Astrocyte (in vitro differentiated cells and primary cell): ENCODE measurements at regions not wholly inside any gene's neighbourhood (a gene's known extent, or its start where the extent isn't known, plus 50 kb on each side); places are given as distances from the start of the nearest gene placed in this dataset.

Experiments
- DNase-seq: peaks from one replicate; pipeline ENCODE4 v3.0.0-alpha.2; 2010; ENCODE audit warnings: low read depth
- FAIRE-seq: peaks from 2 replicates; lab custom pipeline; 2011; peaks lifted over from hg19 to GRCh38; lab: Jason Lieb, UNC
- H2AFZ ChIP-seq: 2 replicates; pipeline ENCODE4 v1.6.0; 2012; ENCODE audit warnings: low read depth, low read length, inconsistent platforms
- H3K27ac ChIP-seq: 2 replicates; pipeline ENCODE4 v1.5.1; 2011; ENCODE audit warnings: low read depth, low read length, inconsistent platforms
- H3K27me3 ChIP-seq: 2 replicates; pipeline ENCODE4 v1.6.0; 2011; ENCODE audit warnings: low read length, inconsistent platforms; ENCODE audit not compliant: insufficient read depth
- H3K36me3 ChIP-seq: 2 replicates; pipeline ENCODE4 v1.5.1; 2011; ENCODE audit warnings: low read length, inconsistent platforms; ENCODE audit not compliant: insufficient read depth
- H3K4me1 ChIP-seq: 2 replicates; pipeline ENCODE4 v1.5.1; 2011; ENCODE audit warnings: low read length, inconsistent platforms; ENCODE audit not compliant: insufficient read depth
- H3K4me2 ChIP-seq: 2 replicates; pipeline ENCODE4 v1.6.0; 2012; ENCODE audit warnings: low read length, inconsistent platforms
- H3K4me3 ChIP-seq: 2 replicates; pipeline ENCODE4 v1.5.1; 2011; ENCODE audit warnings: low read depth, mild to moderate bottlenecking, low read length, inconsistent platforms; ENCODE audit not compliant: insufficient read depth
- H3K79me2 ChIP-seq: 2 replicates; pipeline ENCODE4 v1.6.0; 2012; ENCODE audit warnings: mild to moderate bottlenecking, low read length, inconsistent platforms; ENCODE audit not compliant: insufficient read depth
- H3K9ac ChIP-seq: 2 replicates; pipeline ENCODE4 v1.6.0; 2012; ENCODE audit warnings: mild to moderate bottlenecking, low read length, inconsistent platforms
- H3K9me3 ChIP-seq: 2 replicates; pipeline ENCODE4 v1.5.1; 2012; ENCODE audit warnings: low read depth, mild to moderate bottlenecking, low read length, inconsistent platforms; ENCODE audit not compliant: insufficient read depth
- H4K20me1 ChIP-seq: 2 replicates; pipeline ENCODE4 v1.6.0; 2012; ENCODE audit warnings: low read length, inconsistent platforms; ENCODE audit not compliant: insufficient read depth
- H3K27ac Mint-ChIP-seq: one replicate; pipeline ENCODE4 v1.8.0; 2021; ENCODE audit warnings: mild to moderate bottlenecking, mixed read lengths; ENCODE audit not compliant: unreplicated experiment
- H3K27me3 Mint-ChIP-seq: one replicate; pipeline ENCODE4 v1.8.0; 2021; ENCODE audit warnings: low read depth, mixed read lengths; ENCODE audit not compliant: unreplicated experiment
- H3K36me3 Mint-ChIP-seq: one replicate; pipeline ENCODE4 v1.8.0; 2021; ENCODE audit warnings: low read depth, mixed read lengths; ENCODE audit not compliant: unreplicated experiment
- H3K4me1 Mint-ChIP-seq: one replicate; pipeline ENCODE4 v1.8.0; 2021; ENCODE audit warnings: low read depth, mixed read lengths; ENCODE audit not compliant: unreplicated experiment
- H3K4me3 Mint-ChIP-seq: one replicate; pipeline ENCODE4 v1.8.0; 2021; ENCODE audit warnings: mild to moderate bottlenecking, moderate library complexity, mixed read lengths; ENCODE audit not compliant: unreplicated experiment
- H3K9me3 Mint-ChIP-seq: one replicate; pipeline ENCODE4 v1.8.0; 2021; ENCODE audit warnings: mild to moderate bottlenecking, mixed read lengths; ENCODE audit not compliant: unreplicated experiment
- EZH2 ChIP-seq: IDR thresholded peaks from 2 replicates; pipeline ENCODE4 v1.6.1; 2012; ENCODE audit warnings: mild to moderate bottlenecking, low read length, inconsistent platforms; ENCODE audit not compliant: insufficient read depth
- TF ChIP-seq, protein P1 (sequence below): IDR thresholded peaks from 2 replicates; pipeline ENCODE4 v1.5.1; 2011; ENCODE audit warnings: low read depth, mild to moderate bottlenecking, inconsistent platforms, low read length, moderate library complexity; ENCODE audit not compliant: insufficient read depth

- Mint-ChIP-seq H3K9me3 (peaks cover 5% of the 10 kb centered on the region), H3K4me1 (no peaks in the 10 kb centered on the region), H3K27ac (no peak overlapping the region), H3K27me3 (peaks cover 2% of the 10 kb centered on the region), H3K4me3 (no peak overlapping the region), H3K36me3 (no peaks in the 10 kb centered on the region)
- no peak for DNase-seq
- no peaks in the 10 kb centered on the region for H3K79me2 ChIP-seq
- H3K4me1 ChIP-seq = no peaks in the 10 kb centered on the region
- H3K4me2 ChIP-seq = no peak overlapping the region
- no peak for FAIRE-seq
- H3K9me3 ChIP-seq = no peaks in the 10 kb centered on the region
- TF ChIP-seq EZH2 = no peak
- TF ChIP-seq, protein P1, sequence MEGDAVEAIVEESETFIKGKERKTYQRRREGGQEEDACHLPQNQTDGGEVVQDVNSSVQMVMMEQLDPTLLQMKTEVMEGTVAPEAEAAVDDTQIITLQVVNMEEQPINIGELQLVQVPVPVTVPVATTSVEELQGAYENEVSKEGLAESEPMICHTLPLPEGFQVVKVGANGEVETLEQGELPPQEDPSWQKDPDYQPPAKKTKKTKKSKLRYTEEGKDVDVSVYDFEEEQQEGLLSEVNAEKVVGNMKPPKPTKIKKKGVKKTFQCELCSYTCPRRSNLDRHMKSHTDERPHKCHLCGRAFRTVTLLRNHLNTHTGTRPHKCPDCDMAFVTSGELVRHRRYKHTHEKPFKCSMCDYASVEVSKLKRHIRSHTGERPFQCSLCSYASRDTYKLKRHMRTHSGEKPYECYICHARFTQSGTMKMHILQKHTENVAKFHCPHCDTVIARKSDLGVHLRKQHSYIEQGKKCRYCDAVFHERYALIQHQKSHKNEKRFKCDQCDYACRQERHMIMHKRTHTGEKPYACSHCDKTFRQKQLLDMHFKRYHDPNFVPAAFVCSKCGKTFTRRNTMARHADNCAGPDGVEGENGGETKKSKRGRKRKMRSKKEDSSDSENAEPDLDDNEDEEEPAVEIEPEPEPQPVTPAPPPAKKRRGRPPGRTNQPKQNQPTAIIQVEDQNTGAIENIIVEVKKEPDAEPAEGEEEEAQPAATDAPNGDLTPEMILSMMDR = no peak
- no peaks in the 10 kb centered on the region for H3K27me3 ChIP-seq
- no peak overlapping the region for H3K9ac ChIP-seq
- H4K20me1 ChIP-seq = no peaks in the 10 kb centered on the region
- no peak overlapping the region for H2AFZ ChIP-seq
- H3K36me3 ChIP-seq = no peaks in the 10 kb centered on the region
- H3K4me3 ChIP-seq = no peak overlapping the region
- no peak overlapping the region for H3K27ac ChIP-seq
Measured at GRCh38 chr10:117894339-117894738, 152.4 kb downstream of the RAB11FIP2 start.

- TF ChIP-seq, protein P1 = no peak
- no peak for TF ChIP-seq EZH2
- H3K36me3 Mint-ChIP-seq = no peaks in the 10 kb centered on the region
- H3K4me3 Mint-ChIP-seq = no peak overlapping the region
- no peaks in the 10 kb centered on the region for H4K20me1 ChIP-seq
- DNase-seq (no peak), FAIRE-seq (no peak)
- no peaks in the 10 kb centered on the region for H3K27me3 ChIP-seq
- no peaks in the 10 kb centered on the region for H3K79me2 ChIP-seq
- H3K9me3 Mint-ChIP-seq = peaks cover 5% of the 10 kb centered on the region
- no peaks in the 10 kb centered on the region for H3K36me3 ChIP-seq
- H3K27ac Mint-ChIP-seq = no peak overlapping the region
- no peak overlapping the region for H3K4me3 ChIP-seq
- no peaks in the 10 kb centered on the region for H3K9me3 ChIP-seq
- H3K4me1 Mint-ChIP-seq = no peaks in the 10 kb centered on the region
- no peak overlapping the region for H2AFZ ChIP-seq
- peaks cover 6% of the 10 kb centered on the region for H3K27me3 Mint-ChIP-seq
- no peak overlapping the region for H3K27ac ChIP-seq
- H3K4me2 ChIP-seq = no peak overlapping the region
- H3K9ac ChIP-seq = no peak overlapping the region
- no peaks in the 10 kb centered on the region for H3K4me1 ChIP-seq
Measured at GRCh38 chr10:117896517-117896916, 150.2 kb downstream of the RAB11FIP2 start.

GRCh38 chr10:117899181-117899683, 147.5 kb downstream of the RAB11FIP2 start:
- H3K9me3 Mint-ChIP-seq = peaks cover 5% of the 10 kb centered on the region
- DNase-seq (no peak), FAIRE-seq (no peak)
- H3K27ac Mint-ChIP-seq = no peak overlapping the region
- Histone ChIP-seq H3K4me1 (no peaks in the 10 kb centered on the region), H3K4me3 (no peak overlapping the region), H3K9ac (no peak overlapping the region), H3K9me3 (no peaks in the 10 kb centered on the region), H3K36me3 (no peaks in the 10 kb centered on the region), H2AFZ (no peak overlapping the region), H4K20me1 (no peaks in the 10 kb centered on the region), H3K27ac (no peak overlapping the region), H3K79me2 (no peaks in the 10 kb centered on the region), H3K4me2 (no peak overlapping the region), H3K27me3 (no peaks in the 10 kb centered on the region)
- H3K27me3 Mint-ChIP-seq = peaks cover 6% of the 10 kb centered on the region
- TF ChIP-seq, protein P1 = no peak
- no peak for TF ChIP-seq EZH2
- no peaks in the 10 kb centered on the region for H3K4me1 Mint-ChIP-seq
- no peaks in the 10 kb centered on the region for H3K36me3 Mint-ChIP-seq
- no peak overlapping the region for H3K4me3 Mint-ChIP-seq
